ENCODE measurements at regions not wholly inside any gene's neighbourhood (a gene's known extent, or its start where the extent isn't known, plus 50 kb on each side); places are given as distances from the start of the nearest gene placed in this dataset.

- ATAC-seq (ENCODE audit: insufficient read depth, low FRiP score), result no peak
- Histone ChIP-seq H3K4me3 (no peak overlapping the region), H3K4me1 (ENCODE audit: control insufficient read depth in 5 of 5, insufficient read depth in 5 of 5, low read length in 5 of 5) (no peaks in the 10 kb centered on the region), H3K9ac (ENCODE audit: insufficient read depth in 1 of 2, low read length in 2 of 2) (no peak overlapping the region), H3K27me3 (ENCODE audit: control insufficient read depth in 3 of 3, insufficient read depth in 3 of 3, low read length in 2 of 3) (no peaks in the 10 kb centered on the region), H3K27ac (ENCODE audit: low read depth in 1 of 2, low read length in 1 of 2) (no peak overlapping the region), H3K36me3 (ENCODE audit: control insufficient read depth in 4 of 4, insufficient read depth in 4 of 4, low read length in 4 of 4) (no peaks in the 10 kb centered on the region), H3K9me3 (ENCODE audit: control insufficient read depth in 4 of 4, insufficient read depth in 3 of 4, low read length in 3 of 4) (no peaks in the 10 kb centered on the region)
- 74 to 82% methylated on average over 3 of the region's 3 CpGs for WGBS, 2 donors
- DNase-seq, result no peak
- TF ChIP-seq CTCF (IDR thresholded peaks at IDR 0.05; ENCODE audit: control extremely low read depth, extremely low read depth), result no peak
Measured at GRCh38 chr1:30323352-30323751, 400.0 kb downstream of the MATN1 start.

DNA sequence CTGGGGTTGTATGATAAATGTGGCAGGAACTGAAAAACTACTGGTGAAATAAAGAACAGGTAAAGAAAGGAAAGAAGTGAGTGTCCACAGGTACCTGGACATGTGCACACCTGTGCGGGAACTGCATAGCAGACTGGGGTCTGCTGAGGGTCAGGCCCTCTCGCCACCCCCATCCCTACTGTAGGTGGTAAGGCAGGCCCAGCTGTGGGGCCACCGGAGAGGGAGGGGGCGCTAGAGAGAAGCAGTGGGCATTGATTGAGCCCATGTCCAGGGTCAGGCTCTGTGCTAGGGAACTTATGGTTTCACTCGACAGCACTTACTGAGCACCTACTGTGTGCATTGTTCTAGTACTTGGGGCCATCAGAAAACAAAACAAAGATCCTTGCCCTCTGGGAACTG lies 400.5 kb downstream of the MATN1 start:
- Histone ChIP-seq H3K36me3 (ENCODE audit: control insufficient read depth in 4 of 4, insufficient read depth in 4 of 4, low read length in 4 of 4) (no peaks in the 10 kb centered on the region), H3K9me3 (ENCODE audit: control insufficient read depth in 4 of 4, insufficient read depth in 3 of 4, low read length in 3 of 4) (peaks cover 0 to 2% (median 0%) of the 10 kb centered on the region in 4 donors), H3K27me3 (ENCODE audit: control insufficient read depth in 3 of 3, insufficient read depth in 3 of 3, low read length in 2 of 3) (no peaks in the 10 kb centered on the region), H3K4me1 (ENCODE audit: control insufficient read depth in 5 of 5, insufficient read depth in 5 of 5, low read length in 5 of 5) (no peaks in the 10 kb centered on the region), H3K27ac (ENCODE audit: low read depth in 1 of 2, low read length in 1 of 2) (no peak overlapping the region), H3K9ac (ENCODE audit: insufficient read depth in 1 of 2, low read length in 2 of 2) (no peak overlapping the region), H3K4me3 (no peak overlapping the region)
- no peak for ATAC-seq (ENCODE audit: insufficient read depth, low FRiP score)
- TF ChIP-seq CTCF (IDR thresholded peaks at IDR 0.05; ENCODE audit: control extremely low read depth, extremely low read depth), result no peak
- 76 to 79% methylated on average over 5 of the region's 5 CpGs for WGBS, 2 donors
- no peak for DNase-seq

DNA sequence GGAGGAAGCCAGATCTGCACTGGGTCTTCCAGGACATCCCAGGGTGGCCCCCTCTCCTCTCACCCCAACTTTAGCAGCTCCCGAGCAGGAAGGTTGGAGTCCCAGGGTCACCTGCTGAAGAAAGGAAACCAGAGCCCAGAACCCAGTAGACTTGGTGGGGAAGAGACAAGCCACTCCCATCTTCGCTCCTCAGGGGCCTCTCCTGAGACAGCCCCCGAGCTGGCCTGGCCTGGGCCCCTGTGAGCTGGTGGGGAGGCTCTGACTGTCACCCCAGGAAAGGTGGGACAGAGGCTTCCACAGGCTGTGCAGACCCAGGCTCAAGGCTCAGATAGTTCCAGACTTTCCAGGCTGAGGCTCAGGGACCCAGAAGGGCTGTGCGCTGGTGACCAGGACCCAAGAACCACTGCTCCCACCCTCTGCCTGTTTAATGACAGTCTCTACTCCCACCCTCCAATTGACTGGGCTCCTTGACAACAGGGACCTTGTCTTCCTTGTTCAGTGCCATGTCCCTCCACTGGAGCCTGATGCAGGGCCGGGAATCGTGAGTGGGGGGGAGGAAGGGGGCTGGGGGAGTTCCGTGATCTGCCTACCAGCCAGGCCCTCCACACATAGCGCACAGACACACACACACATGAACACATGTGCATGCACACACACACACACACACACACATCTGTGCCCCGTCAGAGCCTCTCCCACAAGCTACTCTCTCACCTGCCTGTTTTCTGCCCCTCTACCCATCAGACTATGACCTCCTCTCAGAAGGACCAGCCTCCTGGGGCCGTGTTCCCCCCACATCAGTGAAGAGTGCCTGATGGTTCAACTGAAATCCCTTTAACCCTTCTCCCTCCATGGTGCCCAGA lies 401.2 kb downstream of the MATN1 start:
- Histone ChIP-seq H3K27me3 (ENCODE audit: control insufficient read depth in 3 of 3, insufficient read depth in 3 of 3, low read length in 2 of 3) (no peaks in the 10 kb centered on the region), H3K27ac (ENCODE audit: low read depth in 1 of 2, low read length in 1 of 2) (no peak overlapping the region), H3K4me3 (no peak overlapping the region), H3K36me3 (ENCODE audit: control insufficient read depth in 4 of 4, insufficient read depth in 4 of 4, low read length in 4 of 4) (no peaks in the 10 kb centered on the region), H3K9me3 (ENCODE audit: control insufficient read depth in 4 of 4, insufficient read depth in 3 of 4, low read length in 3 of 4) (peaks cover 0 to 4% (median 0%) of the 10 kb centered on the region in 4 donors), H3K4me1 (ENCODE audit: control insufficient read depth in 5 of 5, insufficient read depth in 5 of 5, low read length in 5 of 5) (no peaks in the 10 kb centered on the region), H3K9ac (ENCODE audit: insufficient read depth in 1 of 2, low read length in 2 of 2) (no peak overlapping the region)
- DNase-seq (no peak), ATAC-seq (ENCODE audit: insufficient read depth, low FRiP score) (no peak)
- no peak for TF ChIP-seq CTCF (IDR thresholded peaks at IDR 0.05; ENCODE audit: control extremely low read depth, extremely low read depth)
- WGBS, 2 donors, result 69 to 70% methylated on average over 9 to 10 of the region's 10 CpGs
